Upper lobe of left lung (tissue), 4 donors: ENCODE measurements at regions not wholly inside any gene's neighbourhood (a gene's known extent, or its start where the extent isn't known, plus 50 kb on each side); places are given as distances from the start of the nearest gene placed in this dataset.

Source experiments
- POLR2A ChIP-seq, 4 donors: fragments of 450-650 bp; IDR thresholded peaks; one replicate each; pipeline ENCODE4 v1.5.1; 2016 to 2017; ENCODE audit warnings: antibody characterized with exemption in 4 of 4, mild to moderate bottlenecking in 2 of 4
- TF ChIP-seq, protein P1 (sequence below), 6 experiments: fragments of 450-650 bp in 4 of 6; fragments of 200-600 bp in 2 of 6; sonication (generic) in 2 of 6; IDR thresholded peaks; one replicate each; pipeline ENCODE4 v1.5.1; 2016 to 2019; ENCODE audit warnings: antibody characterized with exemption in 6 of 6

GRCh38 chr11:22491555-22492225 is 133.9 kb downstream of the FANCF start:
- TF ChIP-seq, protein P1, sequence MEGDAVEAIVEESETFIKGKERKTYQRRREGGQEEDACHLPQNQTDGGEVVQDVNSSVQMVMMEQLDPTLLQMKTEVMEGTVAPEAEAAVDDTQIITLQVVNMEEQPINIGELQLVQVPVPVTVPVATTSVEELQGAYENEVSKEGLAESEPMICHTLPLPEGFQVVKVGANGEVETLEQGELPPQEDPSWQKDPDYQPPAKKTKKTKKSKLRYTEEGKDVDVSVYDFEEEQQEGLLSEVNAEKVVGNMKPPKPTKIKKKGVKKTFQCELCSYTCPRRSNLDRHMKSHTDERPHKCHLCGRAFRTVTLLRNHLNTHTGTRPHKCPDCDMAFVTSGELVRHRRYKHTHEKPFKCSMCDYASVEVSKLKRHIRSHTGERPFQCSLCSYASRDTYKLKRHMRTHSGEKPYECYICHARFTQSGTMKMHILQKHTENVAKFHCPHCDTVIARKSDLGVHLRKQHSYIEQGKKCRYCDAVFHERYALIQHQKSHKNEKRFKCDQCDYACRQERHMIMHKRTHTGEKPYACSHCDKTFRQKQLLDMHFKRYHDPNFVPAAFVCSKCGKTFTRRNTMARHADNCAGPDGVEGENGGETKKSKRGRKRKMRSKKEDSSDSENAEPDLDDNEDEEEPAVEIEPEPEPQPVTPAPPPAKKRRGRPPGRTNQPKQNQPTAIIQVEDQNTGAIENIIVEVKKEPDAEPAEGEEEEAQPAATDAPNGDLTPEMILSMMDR (IDR thresholded peaks at IDR 0.05), result no peak
- no peak for TF ChIP-seq POLR2A (IDR thresholded peaks at IDR 0.05)
